Ishikawa (cell line): ENCODE measurements at regions not wholly inside any gene's neighbourhood (a gene's known extent, or its start where the extent isn't known, plus 50 kb on each side); places are given as distances from the start of the nearest gene placed in this dataset.

Experiments used
- CEBPB ChIP-seq: IDR thresholded peaks from 2 replicates; pipeline ENCODE4 v1.6.1; 2012
- EGR1 ChIP-seq: IDR thresholded peaks from 2 replicates; pipeline ENCODE4 v1.6.1; 2012
- FOXM1 ChIP-seq: IDR thresholded peaks from 2 replicates; pipeline ENCODE4 v1.6.1; 2012; ENCODE audit warnings: low read depth, borderline replicate concordance
- TAF1 ChIP-seq: IDR thresholded peaks from 2 replicates; pipeline ENCODE4 v1.6.1; 2012; ENCODE audit warnings: low read depth, mild to moderate bottlenecking

DNA sequence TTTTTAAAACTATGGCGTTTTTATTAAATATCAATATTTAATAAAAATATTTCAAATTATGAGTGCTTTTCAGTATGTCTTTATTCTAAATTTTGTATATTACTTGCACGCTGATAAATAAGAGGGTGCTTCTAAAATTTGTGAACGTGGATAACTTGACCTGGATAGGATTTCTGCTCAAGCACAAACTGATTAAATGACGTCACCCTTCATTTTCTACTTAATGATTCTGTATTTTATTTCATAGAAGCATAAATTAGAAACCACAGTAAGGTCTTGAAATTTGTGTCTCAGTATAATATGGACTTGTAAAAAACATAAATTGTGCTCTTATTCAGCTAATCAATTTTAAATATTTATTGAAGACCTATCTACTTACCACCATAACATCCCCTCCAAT is 903.7 kb downstream of the ROBO2 start:
- TF ChIP-seq TAF1 (no peak), CEBPB (no peak), FOXM1 (no peak), EGR1 (no peak)
